HepG2 (cell line): ENCODE measurements at regions not wholly inside any gene's neighbourhood (a gene's known extent, or its start where the extent isn't known, plus 50 kb on each side); places are given as distances from the start of the nearest gene placed in this dataset.

Experiments used
- ATAC-seq: fragments of 200-7000 bp; cut with Tn5 transposase; 3 replicates; pipeline ENCODE4 v1.9.1; 2020; ENCODE audit warnings: mild to moderate bottlenecking, moderate library complexity
- BruUV-seq: library from RNA; stranded (reverse); fragments of 400-500 nt; replicated peaks from 2 replicates; lab custom pipeline; 2021; lab: Mats Ljungman, UMichigan
- CTCF ChIA-PET: fragments of 300-600 bp; formaldehyde crosslinking; extraction: SDS; loops from one replicate; lab custom pipeline; 2021; ENCODE audit warnings: low total read pairs, inconsistent platforms, low intra/inter-chr PET ratio; lab: Yijun Ruan, JAX
- POLR2A ChIA-PET: fragments of 350-600 bp; sonication (Branson Sonifier 250); formaldehyde crosslinking; loops from one replicate; lab custom pipeline; 2020; ENCODE audit warnings: antibody characterized with exemption, inconsistent platforms; lab: Yijun Ruan, JAX
- DNase-seq: peaks from one replicate; pipeline ENCODE4 v3.0.0-alpha.2; 2015; ENCODE audit warnings: low spot score
- FAIRE-seq: peaks from 3 replicates; lab custom pipeline; 2011; peaks lifted over from hg19 to GRCh38; lab: Jason Lieb, UNC
- H2AFZ ChIP-seq: one replicate; pipeline ENCODE4 v1.6.1; 2011; ENCODE audit warnings: low read length, inconsistent platforms
- H3K27ac ChIP-seq: fragments of 300-600 bp; 3 replicates; pipeline ENCODE4 v1.8.0; 2011; ENCODE audit warnings: mixed run types, mild to moderate bottlenecking, mixed read lengths, low read length, inconsistent platforms; ENCODE audit not compliant: insufficient read depth; ENCODE audit errors: extremely low read length
- H3K27me3 ChIP-seq, 2 experiments: fragments of 200-600 bp in 1 of 2; 2 replicates in 1 of 2; 3 replicates in 1 of 2; pipeline versions ENCODE4 v1.6.0 to v1.8.0; 2011; ENCODE audit warnings: low read length in 2 of 2, mild to moderate bottlenecking in 2 of 2, moderate library complexity in 2 of 2, inconsistent platforms in 1 of 2; ENCODE audit not compliant: insufficient read depth in 2 of 2, control insufficient read depth in 1 of 2
- H3K36me3 ChIP-seq, 2 experiments: fragments of 200-600 bp in 1 of 2; replicated peaks in 1 of 2; 2 replicates in 1 of 2; 3 replicates in 1 of 2; pipeline versions ENCODE4 v1.5.1 to v1.8.0; 2011; ENCODE audit warnings: low read length in 2 of 2, inconsistent platforms in 1 of 2; ENCODE audit not compliant: insufficient read depth in 2 of 2, control insufficient read depth in 1 of 2
- H3K4me1 ChIP-seq: 2 replicates; pipeline ENCODE4 v1.5.1; 2012; ENCODE audit warnings: low read length, inconsistent platforms; ENCODE audit not compliant: insufficient read depth
- H3K4me2 ChIP-seq: 2 replicates; pipeline ENCODE4 v1.6.0; 2011; ENCODE audit warnings: low read depth, low read length, inconsistent platforms
- H3K4me3 ChIP-seq, 3 experiments: fragments of 200-600 bp in 1 of 3; sonication (generic), shearing (Covaris generic) in 1 of 3; replicated peaks in 1 of 3; 2 replicates each; pipeline ENCODE4 v1.5.1; 2011 to 2016; ENCODE audit warnings: low read length in 3 of 3, inconsistent platforms in 2 of 3, low read depth in 2 of 3, mild to moderate bottlenecking in 2 of 3, control low read depth in 1 of 3, mixed read lengths in 1 of 3; ENCODE audit not compliant: insufficient read depth in 1 of 3
- H3K79me2 ChIP-seq: one replicate; pipeline ENCODE4 v1.6.1; 2011; ENCODE audit warnings: low read length, inconsistent platforms; ENCODE audit not compliant: insufficient read depth
- H3K9ac ChIP-seq: 2 replicates; pipeline ENCODE4 v1.6.0; 2011; ENCODE audit warnings: mild to moderate bottlenecking, low read depth, low read length, inconsistent platforms; ENCODE audit not compliant: insufficient read depth
- H3K9me3 ChIP-seq: 2 replicates; pipeline ENCODE4 v1.5.1; 2012; ENCODE audit warnings: mild to moderate bottlenecking, low read length
- H4K20me1 ChIP-seq: 2 replicates; pipeline ENCODE4 v1.6.0; 2011; ENCODE audit warnings: inconsistent platforms, mild to moderate bottlenecking, low read length, moderate library complexity; ENCODE audit not compliant: insufficient read depth
- DBP ChIP-seq: sonication (generic); formaldehyde crosslinking; IDR thresholded peaks from 2 replicates; pipeline ENCODE4 v1.4.0; 2020; ENCODE audit warnings: missing genetic modification reagents; ENCODE audit errors: not compliant biosample characterization
- KDM6A ChIP-seq: IDR thresholded peaks from 2 replicates; pipeline ENCODE4 v1.6.1; 2016; ENCODE audit warnings: low read depth
- MAF1 ChIP-seq: sonication (generic); formaldehyde crosslinking; IDR thresholded peaks from 2 replicates; pipeline ENCODE4 v1.5.0; 2020; ENCODE audit warnings: missing genetic modification reagents, borderline replicate concordance
- PAX8 ChIP-seq: sonication (generic); formaldehyde crosslinking; IDR thresholded peaks from 2 replicates; pipeline ENCODE4 v1.8.0; 2022; ENCODE audit warnings: mild to moderate bottlenecking, missing genetic modification reagents, borderline replicate concordance
- PBX3 ChIP-seq: sonication (generic); formaldehyde crosslinking; IDR thresholded peaks from 2 replicates; pipeline ENCODE4 v1.8.1; 2023; ENCODE audit warnings: missing genetic modification reagents, inconsistent platforms, borderline replicate concordance
- POGK ChIP-seq: sonication (generic); formaldehyde crosslinking; conservative IDR thresholded peaks from 2 replicates; pipeline ENCODE4 v1.8.0; 2022; ENCODE audit warnings: mild to moderate bottlenecking, moderate library complexity, missing genetic modification reagents
- SIX4 ChIP-seq: sonication (generic); formaldehyde crosslinking; IDR thresholded peaks from 2 replicates; pipeline ENCODE4 v1.4.0; 2020; ENCODE audit warnings: missing genetic modification reagents
- SMC3 ChIP-seq: IDR thresholded peaks from 2 replicates; pipeline ENCODE4 v1.6.1; 2011; ENCODE audit warnings: low read length, improper control_type of control experiment
- WIZ ChIP-seq: sonication (generic); formaldehyde crosslinking; IDR thresholded peaks from 2 replicates; pipeline ENCODE4 v1.5.1; 2020; ENCODE audit warnings: mild to moderate bottlenecking, missing genetic modification reagents
- ZBTB39 ChIP-seq: sonication (generic); formaldehyde crosslinking; IDR thresholded peaks from 2 replicates; pipeline ENCODE4 v1.5.0; 2020; ENCODE audit warnings: missing genetic modification reagents
- ZKSCAN8 ChIP-seq: IDR thresholded peaks from 2 replicates; pipeline ENCODE4 v1.6.1; 2016; ENCODE audit warnings: borderline replicate concordance, missing genetic modification reagents, missing compliant biosample characterization
- ZNF354B ChIP-seq: sonication (generic); formaldehyde crosslinking; IDR thresholded peaks from 2 replicates; pipeline ENCODE4 v1.8.0; 2022; ENCODE audit warnings: mild to moderate bottlenecking, missing genetic modification reagents
- ZNF670 ChIP-seq: sonication (generic); formaldehyde crosslinking; IDR thresholded peaks from 2 replicates; pipeline ENCODE4 v1.8.0; 2022; ENCODE audit warnings: mild to moderate bottlenecking, missing genetic modification reagents, borderline replicate concordance
- ZNF879 ChIP-seq: sonication (generic); formaldehyde crosslinking; IDR thresholded peaks from 2 replicates; pipeline ENCODE4 v1.8.1; 2023; ENCODE audit warnings: missing genetic modification reagents
- WGBS: methylation state at CpG from one replicate; pipeline ENCODE4 v1.1.6; 2017; ENCODE audit warnings: low lambda C conversion rate; 5-methylcytosine and 5-hydroxymethylcytosine counted together
- in situ Hi-C: cut with HindIII; loops from 2 replicates; pipeline ENCODE4 v1.10.0; 2017; ENCODE audit warnings: low pct_unique_long_range_greater_than_20kb; ENCODE audit not compliant: extremely low pct_ligation_motif_present
- intact Hi-C: fragments of 100-400 bp; cut with micrococcal nuclease; formaldehyde crosslinking; loops from one replicate; pipeline ENCODE4 v1.10.0; 2022; ENCODE audit not compliant: unreplicated experiment

- ATAC-seq: no peak
- no TSS peak for BruUV-seq
Observed at GRCh38 chr2:95695613-95696012, 103.8 kb downstream of the TRIM43 start.

More at GRCh38 chr2:95695613-95696012, 103.8 kb downstream of the TRIM43 start:
- no peak for FAIRE-seq
- H3K27me3 ChIP-seq: peaks cover 2 to 13% of the 10 kb centered on the region in 2 experiments; a peak in 3 of 5 replicates
- no peak for TF ChIP-seq ZNF879
- TF ChIP-seq ZNF354B: no peak
- no peak for TF ChIP-seq ZNF670 (CRISPR knock-in tag)
- TF ChIP-seq MAF1 (CRISPR knock-in tag): no peak
- no peak for TF ChIP-seq DBP (CRISPR knock-in tag)
- no peak for TF ChIP-seq ZKSCAN8 (CRISPR knock-in tag)
- no peak for TF ChIP-seq WIZ (CRISPR knock-in tag)
- no peak for TF ChIP-seq PBX3 (CRISPR knock-in tag)
- TF ChIP-seq SIX4 (CRISPR knock-in tag): no peak
- TF ChIP-seq KDM6A (CRISPR knock-in tag): no peak
- TF ChIP-seq POGK (CRISPR knock-in tag): no peak
- TF ChIP-seq SMC3: no peak
- no peak for TF ChIP-seq PAX8 (CRISPR knock-in tag)
- no peak for TF ChIP-seq ZBTB39 (CRISPR knock-in tag)
- TF ChIP-seq, all 625 proteins: peak for 0
- H3K9me3 ChIP-seq: no peaks in the 10 kb centered on the region
- in situ Hi-C loops (no loop called here), intact Hi-C loops (no loop called here)
- no peak overlapping the region for H3K27ac ChIP-seq
- no peaks in the 10 kb centered on the region for H3K36me3 ChIP-seq
- H3K9ac ChIP-seq: no peak overlapping the region
- 15% methylated on average over 4 of the region's 4 CpGs for WGBS
- no peak for DNase-seq
- no peaks in the 10 kb centered on the region for H4K20me1 ChIP-seq
- H3K4me1 ChIP-seq: no peaks in the 10 kb centered on the region
- no peak overlapping the region for H2AFZ ChIP-seq
- no peaks in the 10 kb centered on the region for H3K79me2 ChIP-seq
- H3K4me2 ChIP-seq: no peak overlapping the region
- POLR2A ChIA-PET: no interaction called here
- CTCF ChIA-PET: no interaction called here
- H3K4me3 ChIP-seq: no peak overlapping the region
